OCI-LY7 (cell line): ENCODE measurements at regions not wholly inside any gene's neighbourhood (a gene's known extent, or its start where the extent isn't known, plus 50 kb on each side); places are given as distances from the start of the nearest gene placed in this dataset.
"Not testable (repeated sequence)": the region's sequence is repeated elsewhere in the genome, so short reads cannot be mapped to it uniquely, and the experiment has no call there.

Experiments
- EZH2phosphoT487 ChIP-seq: fragments of 200-600 bp; sonication (generic); IDR thresholded peaks from 2 replicates; pipeline ENCODE4 v1.6.1; 2018; ENCODE audit warnings: low read depth, borderline replicate concordance, mild to moderate bottlenecking, mixed run types, antibody characterized with exemption, low read length, moderate library complexity, mixed read lengths
- TF ChIP-seq, protein P1 (sequence below): fragments of 200-600 bp; sonication (generic); conservative IDR thresholded peaks from 2 replicates; pipeline ENCODE4 v1.5.1; 2014; ENCODE audit warnings: mild to moderate bottlenecking, antibody characterized with exemption, low read length, moderate library complexity, mixed read lengths

DNA sequence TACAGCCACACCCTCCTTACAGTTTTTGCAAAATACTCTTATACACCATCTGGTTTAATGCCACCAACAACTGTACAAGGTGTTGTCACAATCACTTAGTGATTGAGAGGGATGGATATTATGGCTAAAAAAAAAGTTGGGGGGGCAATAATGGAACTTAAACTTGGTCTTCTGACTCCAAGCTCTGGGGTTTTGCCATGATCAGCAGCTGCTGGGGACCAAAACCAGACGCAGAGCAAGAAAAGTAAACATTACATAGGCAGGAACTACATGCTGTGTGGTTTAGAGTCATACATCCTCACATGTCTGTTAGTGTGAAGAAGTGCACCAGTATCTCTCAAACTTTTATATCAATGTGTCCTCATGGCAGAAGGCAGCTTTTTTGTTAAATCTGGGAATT, 152.4 kb downstream of the TBC1D2B start:
- TF ChIP-seq, protein P1, sequence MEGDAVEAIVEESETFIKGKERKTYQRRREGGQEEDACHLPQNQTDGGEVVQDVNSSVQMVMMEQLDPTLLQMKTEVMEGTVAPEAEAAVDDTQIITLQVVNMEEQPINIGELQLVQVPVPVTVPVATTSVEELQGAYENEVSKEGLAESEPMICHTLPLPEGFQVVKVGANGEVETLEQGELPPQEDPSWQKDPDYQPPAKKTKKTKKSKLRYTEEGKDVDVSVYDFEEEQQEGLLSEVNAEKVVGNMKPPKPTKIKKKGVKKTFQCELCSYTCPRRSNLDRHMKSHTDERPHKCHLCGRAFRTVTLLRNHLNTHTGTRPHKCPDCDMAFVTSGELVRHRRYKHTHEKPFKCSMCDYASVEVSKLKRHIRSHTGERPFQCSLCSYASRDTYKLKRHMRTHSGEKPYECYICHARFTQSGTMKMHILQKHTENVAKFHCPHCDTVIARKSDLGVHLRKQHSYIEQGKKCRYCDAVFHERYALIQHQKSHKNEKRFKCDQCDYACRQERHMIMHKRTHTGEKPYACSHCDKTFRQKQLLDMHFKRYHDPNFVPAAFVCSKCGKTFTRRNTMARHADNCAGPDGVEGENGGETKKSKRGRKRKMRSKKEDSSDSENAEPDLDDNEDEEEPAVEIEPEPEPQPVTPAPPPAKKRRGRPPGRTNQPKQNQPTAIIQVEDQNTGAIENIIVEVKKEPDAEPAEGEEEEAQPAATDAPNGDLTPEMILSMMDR: not testable (repeated sequence)
- TF ChIP-seq EZH2phosphoT487: not testable (repeated sequence)
